SH-SY5Y (cell line): ENCODE measurements at regions not wholly inside any gene's neighbourhood (a gene's known extent, or its start where the extent isn't known, plus 50 kb on each side); places are given as distances from the start of the nearest gene placed in this dataset.
A peak's percentile ranks its signal among the peaks of the same experiment; 100 is the strongest.

ENCODE experiments used
- GATA2 ChIP-seq: IDR thresholded peaks from 2 replicates; pipeline ENCODE4 v1.6.1; 2011; ENCODE audit warnings: mild to moderate bottlenecking, low read depth, low read length
- GATA3 ChIP-seq: IDR thresholded peaks from 2 replicates; pipeline ENCODE4 v1.6.1; 2011; ENCODE audit warnings: low read depth, mild to moderate bottlenecking, low read length, moderate library complexity

GRCh38 chr2:215777465-215778044 is 235.8 kb downstream of the MREG start:
- TF ChIP-seq GATA2 = no peak
- no peak for TF ChIP-seq GATA3

DNA sequence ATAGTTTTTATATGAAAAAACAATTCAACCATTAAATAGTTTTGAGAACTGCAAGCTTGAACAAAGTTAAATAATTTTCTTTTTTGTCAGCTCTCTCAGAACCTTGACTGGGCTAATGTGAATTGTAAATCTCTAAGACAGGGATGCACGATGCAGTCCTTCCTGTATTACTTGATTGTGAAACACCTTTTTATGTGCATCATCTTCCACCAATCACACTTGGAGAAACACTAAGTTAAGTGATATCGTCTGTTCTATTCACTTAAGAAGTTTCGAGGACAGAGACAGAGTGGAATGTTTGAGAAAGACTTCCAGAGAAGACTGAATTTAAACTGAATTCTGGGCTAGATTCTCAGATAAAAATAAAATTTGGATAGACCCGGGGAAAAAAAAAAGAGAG is 238.2 kb downstream of the MREG start:
- TF ChIP-seq GATA3 (no peak), GATA2 (no peak)

DNA sequence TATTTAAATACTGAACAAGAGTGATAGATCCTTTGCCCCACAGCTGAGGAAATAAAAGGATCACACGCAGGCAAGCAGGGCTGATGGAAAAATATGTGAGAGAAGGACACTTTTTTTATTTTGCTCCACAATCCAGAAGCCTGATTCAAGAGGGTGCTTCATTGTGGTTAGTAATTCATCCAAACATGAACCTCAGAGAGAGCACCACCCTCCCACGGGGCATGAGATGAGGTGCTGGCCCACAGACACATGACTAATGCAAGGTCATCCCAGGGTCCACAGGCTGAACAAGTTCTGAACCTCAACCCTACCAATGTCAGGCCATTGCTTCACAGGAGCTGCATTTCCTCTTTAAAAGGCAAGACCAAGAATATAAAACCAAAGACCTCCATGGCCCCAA is 239.6 kb downstream of the MREG start:
- TF ChIP-seq GATA2 = no peak
- no peak for TF ChIP-seq GATA3

- TF ChIP-seq GATA3 = no peak
- TF ChIP-seq GATA2 = no peak
These were observed 240.5 kb downstream of the MREG start for GRCh38 chr2:215772634-215773563.

- TF ChIP-seq GATA2 (no peak), GATA3 (no peak)
These were observed 241.3 kb downstream of the MREG start for GRCh38 chr2:215772003-215772402.

GRCh38 chr2:215771241-215771640 is 242.1 kb downstream of the MREG start:
- TF ChIP-seq GATA2 (no peak), GATA3 (no peak)

DNA sequence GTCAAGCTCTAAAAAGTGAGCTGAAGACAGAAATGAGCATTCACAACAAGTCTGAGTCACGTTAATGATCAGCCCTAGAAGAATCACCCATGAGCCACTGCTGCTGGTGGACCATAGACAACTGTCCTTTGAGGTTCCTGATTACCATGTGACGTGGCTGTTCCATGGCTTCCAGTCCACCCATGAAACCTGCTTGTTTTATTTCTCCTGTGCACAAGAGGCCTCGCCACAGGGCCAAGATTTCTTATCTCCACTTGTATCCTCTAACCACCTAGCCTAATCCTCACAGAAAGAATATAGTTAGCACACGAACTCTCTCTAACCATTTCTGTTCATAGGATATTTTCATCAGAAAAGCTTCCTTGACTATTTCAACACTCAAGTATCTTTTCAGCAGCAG is 242.7 kb downstream of the MREG start:
- TF ChIP-seq GATA3 (no peak), GATA2 (no peak)

DNA sequence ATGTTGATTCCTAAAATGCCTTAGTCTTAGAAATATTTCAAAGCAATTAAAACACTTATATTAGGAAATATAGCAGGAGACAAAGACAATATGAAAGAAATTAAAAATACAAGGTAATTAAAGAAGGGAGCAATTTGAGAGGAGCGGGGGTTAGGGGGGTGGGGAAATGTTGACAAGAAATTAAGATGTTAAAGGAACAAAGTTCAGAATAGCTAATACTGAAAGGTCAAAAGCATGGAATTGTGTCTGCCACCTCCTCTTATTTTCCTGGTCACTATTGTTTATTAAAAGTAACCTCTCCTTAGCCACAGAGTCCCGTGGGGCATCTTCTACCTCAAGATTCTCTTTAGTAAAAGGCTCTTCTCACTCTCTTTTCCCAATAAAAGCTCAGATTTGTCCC is 244.1 kb downstream of the MREG start:
- TF ChIP-seq GATA2 (no peak), GATA3 (no peak)

DNA sequence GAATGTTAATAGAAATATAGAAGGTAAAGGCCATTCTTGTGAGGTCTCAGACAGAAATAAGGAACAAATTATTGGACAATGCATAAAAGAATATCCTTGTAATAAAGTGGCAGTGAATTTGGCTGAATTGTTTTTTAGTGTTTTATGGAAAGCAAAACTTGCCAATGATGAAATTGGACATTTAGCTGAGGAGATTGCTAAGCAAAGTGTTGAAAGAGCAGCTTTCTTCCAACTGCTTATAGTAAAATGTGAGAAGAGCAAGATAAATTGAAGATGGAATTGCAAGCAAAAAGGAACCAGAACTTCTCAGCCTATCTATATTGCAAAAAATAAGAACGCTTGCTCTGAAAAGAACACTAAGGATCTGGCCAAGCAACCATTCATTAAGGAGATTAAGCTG is 245.7 kb downstream of the MREG start:
- no peak for TF ChIP-seq GATA2
- TF ChIP-seq GATA3 = no peak

DNA sequence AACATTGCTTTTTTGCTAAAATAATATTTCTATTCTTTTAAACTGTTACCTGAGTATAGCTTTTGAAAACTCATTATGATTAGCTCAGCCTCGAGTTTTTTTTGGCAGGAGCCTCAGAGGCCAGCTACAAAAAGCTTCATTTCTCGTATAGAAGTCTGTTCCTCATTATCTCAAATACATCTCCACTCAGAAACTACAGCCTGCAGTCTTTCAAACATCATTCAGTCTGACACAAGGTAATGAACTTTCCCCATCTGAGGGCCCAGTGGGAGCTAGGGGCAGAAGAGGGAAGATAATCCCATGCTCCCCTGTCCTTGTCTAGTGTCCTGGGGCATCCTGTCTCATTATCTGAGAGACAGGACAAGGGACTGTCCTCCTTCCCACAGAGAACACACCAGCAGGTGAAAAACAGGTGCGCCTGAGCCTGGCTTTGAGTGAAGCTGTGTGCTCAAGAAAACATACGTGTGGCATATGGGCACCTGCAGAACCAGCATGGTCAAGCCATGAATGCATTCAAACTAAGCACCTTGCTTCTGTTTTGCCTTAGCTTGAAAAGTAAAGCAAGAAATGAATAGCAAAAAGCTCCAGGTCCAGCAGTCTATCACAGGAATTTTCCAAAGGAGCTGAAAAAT is 247.5 kb downstream of the MREG start:
- TF ChIP-seq GATA3 (peak; percentile 81), GATA2 (peak; percentile 89)

DNA sequence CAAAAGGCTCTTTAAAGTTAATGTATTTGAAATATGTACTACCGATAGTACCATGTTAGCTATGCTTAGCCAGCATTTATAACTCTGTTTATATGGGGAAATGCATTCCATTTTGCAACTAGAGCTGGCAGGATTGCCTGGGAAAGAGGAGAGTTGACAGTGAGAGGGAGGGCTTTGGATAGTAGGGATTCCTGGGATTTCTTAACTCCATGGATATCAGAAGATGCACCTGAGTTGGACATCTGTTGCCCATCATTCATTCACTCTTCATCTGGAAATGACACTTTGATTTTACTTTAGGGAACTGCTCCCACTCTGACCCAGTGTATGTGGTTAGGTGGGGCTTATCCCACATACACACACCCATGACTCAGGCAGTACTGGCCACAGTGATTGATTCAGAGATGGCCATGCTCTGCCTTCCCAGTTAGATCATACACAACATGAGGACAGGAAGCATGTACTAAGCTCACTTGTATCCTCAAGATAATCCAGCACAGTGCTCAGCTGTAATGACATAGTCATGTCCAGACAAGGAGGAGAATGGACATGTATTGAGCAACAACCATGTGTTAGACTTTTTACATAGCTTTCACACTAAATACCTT is 248.8 kb downstream of the MREG start:
- no peak for TF ChIP-seq GATA2
- TF ChIP-seq GATA3 = no peak

- TF ChIP-seq GATA2 (no peak), GATA3 (no peak)
These were observed 252.8 kb downstream of the MREG start for GRCh38 chr2:215760557-215760956.

DNA sequence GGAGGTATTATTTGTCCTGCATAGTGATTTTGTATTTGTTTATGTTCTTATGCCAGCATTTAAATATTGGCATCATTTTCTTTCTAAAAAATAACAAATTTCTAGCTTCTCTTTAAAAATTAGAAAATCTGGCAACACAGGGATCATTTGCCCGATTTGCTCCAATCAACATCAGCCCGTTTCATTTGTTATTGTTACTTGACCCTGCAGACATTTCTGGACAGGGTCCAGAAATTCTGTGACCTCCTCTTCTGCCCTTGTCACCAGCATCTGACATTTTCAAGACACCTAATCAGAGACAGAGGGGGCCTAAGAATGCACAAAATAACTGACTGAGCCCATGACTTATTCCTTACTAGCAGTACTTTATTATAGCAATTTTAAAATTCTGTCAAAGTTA is 253.3 kb downstream of the MREG start:
- TF ChIP-seq GATA2 = no peak

GRCh38 chr2:215758691-215759090 is 254.7 kb downstream of the MREG start:
- no peak for TF ChIP-seq GATA2
- no peak for TF ChIP-seq GATA3
